T-helper 1 cell treated with Interleukin-12 subunit alpha and Interleukin-12 subunit beta and Interleukin-4 antibody, amounts not matched to agents 30 μg/mL and 1 μg/mL, for 36 hours (primary cell): ENCODE measurements at regions not wholly inside any gene's neighbourhood (a gene's known extent, or its start where the extent isn't known, plus 50 kb on each side); places are given as distances from the start of the nearest gene placed in this dataset.

Experiments used
- H3K27ac Mint-ChIP-seq: one replicate; pipeline ENCODE4 v1.8.0; 2021; ENCODE audit warnings: mild to moderate bottlenecking, mixed read lengths
- H3K27me3 Mint-ChIP-seq: one replicate; pipeline ENCODE4 v1.8.0; 2021; ENCODE audit warnings: low read depth, mixed read lengths
- H3K36me3 Mint-ChIP-seq: one replicate; pipeline ENCODE4 v1.8.0; 2021; ENCODE audit warnings: low read depth, mixed read lengths
- H3K4me1 Mint-ChIP-seq: one replicate; pipeline ENCODE4 v1.8.0; 2021; ENCODE audit warnings: low read depth, mixed read lengths
- H3K4me3 Mint-ChIP-seq: one replicate; pipeline ENCODE4 v1.8.0; 2021; ENCODE audit warnings: mild to moderate bottlenecking, moderate library complexity, mixed read lengths
- H3K9me3 Mint-ChIP-seq: one replicate; pipeline ENCODE4 v1.8.0; 2021; ENCODE audit warnings: mixed read lengths

- Mint-ChIP-seq H3K4me1 (peaks cover 6% of the 10 kb centered on the region), H3K27me3 (peaks cover 33% of the 10 kb centered on the region), H3K36me3 (no peaks in the 10 kb centered on the region), H3K4me3 (no peak overlapping the region), H3K27ac (no peak overlapping the region), H3K9me3 (no peaks in the 10 kb centered on the region)
Measured at GRCh38 chr6:16844183-16844582, 82.9 kb upstream of the ATXN1 start.

- H3K27ac Mint-ChIP-seq: no peak overlapping the region
- H3K9me3 Mint-ChIP-seq: no peaks in the 10 kb centered on the region
- H3K27me3 Mint-ChIP-seq: peaks cover 29% of the 10 kb centered on the region
- H3K36me3 Mint-ChIP-seq: no peaks in the 10 kb centered on the region
- peaks cover 10% of the 10 kb centered on the region for H3K4me1 Mint-ChIP-seq
- H3K4me3 Mint-ChIP-seq: no peak overlapping the region
Measured at GRCh38 chr6:16842676-16843075, 81.4 kb upstream of the ATXN1 start.

GRCh38 chr6:16841241-16841640 is 80.0 kb upstream of the ATXN1 start:
- Mint-ChIP-seq H3K9me3 (no peaks in the 10 kb centered on the region), H3K27me3 (peaks cover 29% of the 10 kb centered on the region), H3K4me3 (no peak overlapping the region), H3K27ac (no peak overlapping the region), H3K36me3 (no peaks in the 10 kb centered on the region), H3K4me1 (peaks cover 23% of the 10 kb centered on the region)

GRCh38 chr6:16840725-16841124 is 79.5 kb upstream of the ATXN1 start:
- Mint-ChIP-seq H3K9me3 (no peaks in the 10 kb centered on the region), H3K4me1 (peaks cover 26% of the 10 kb centered on the region), H3K36me3 (no peaks in the 10 kb centered on the region), H3K27ac (no peak overlapping the region), H3K4me3 (no peak overlapping the region), H3K27me3 (peaks cover 29% of the 10 kb centered on the region)

GRCh38 chr6:16840291-16840690 is 79.0 kb upstream of the ATXN1 start:
- Mint-ChIP-seq H3K4me1 (peaks cover 26% of the 10 kb centered on the region), H3K9me3 (no peaks in the 10 kb centered on the region), H3K27ac (no peak overlapping the region), H3K27me3 (peaks cover 29% of the 10 kb centered on the region), H3K4me3 (no peak overlapping the region), H3K36me3 (no peaks in the 10 kb centered on the region)

- H3K4me3 Mint-ChIP-seq: no peak overlapping the region
- peaks cover 29% of the 10 kb centered on the region for H3K27me3 Mint-ChIP-seq
- no peaks in the 10 kb centered on the region for H3K9me3 Mint-ChIP-seq
- peaks cover 26% of the 10 kb centered on the region for H3K4me1 Mint-ChIP-seq
- H3K27ac Mint-ChIP-seq: no peak overlapping the region
- H3K36me3 Mint-ChIP-seq: no peaks in the 10 kb centered on the region
Measured at GRCh38 chr6:16839631-16840179, 78.4 kb upstream of the ATXN1 start.

- peaks cover 26% of the 10 kb centered on the region for H3K4me1 Mint-ChIP-seq
- H3K36me3 Mint-ChIP-seq: no peaks in the 10 kb centered on the region
- no peaks in the 10 kb centered on the region for H3K9me3 Mint-ChIP-seq
- H3K27me3 Mint-ChIP-seq: peaks cover 15% of the 10 kb centered on the region
- H3K4me3 Mint-ChIP-seq: peak overlapping the region; percentile 44
- H3K27ac Mint-ChIP-seq: no peak overlapping the region
Measured at GRCh38 chr6:16837217-16837972, 76.1 kb upstream of the ATXN1 start.

- H3K27ac Mint-ChIP-seq: peak overlapping the region; percentile 70
- H3K4me1 Mint-ChIP-seq: peaks cover 26% of the 10 kb centered on the region
- no peaks in the 10 kb centered on the region for H3K36me3 Mint-ChIP-seq
- H3K27me3 Mint-ChIP-seq: peaks cover 22% of the 10 kb centered on the region
- H3K9me3 Mint-ChIP-seq: no peaks in the 10 kb centered on the region
- peak overlapping the region; percentile 44 for H3K4me3 Mint-ChIP-seq
Measured at GRCh38 chr6:16836144-16836981, 75.1 kb upstream of the ATXN1 start.

GRCh38 chr6:16834242-16834641 is 73.0 kb upstream of the ATXN1 start:
- Mint-ChIP-seq H3K9me3 (no peaks in the 10 kb centered on the region), H3K27me3 (peaks cover 9% of the 10 kb centered on the region), H3K4me1 (peaks cover 24% of the 10 kb centered on the region), H3K27ac (no peak overlapping the region), H3K4me3 (no peak overlapping the region), H3K36me3 (no peaks in the 10 kb centered on the region)

- Mint-ChIP-seq H3K4me1 (peaks cover 20% of the 10 kb centered on the region), H3K27ac (no peak overlapping the region), H3K27me3 (peaks cover 12% of the 10 kb centered on the region), H3K36me3 (no peaks in the 10 kb centered on the region), H3K4me3 (no peak overlapping the region), H3K9me3 (no peaks in the 10 kb centered on the region)
Measured at GRCh38 chr6:16832721-16833120, 71.5 kb upstream of the ATXN1 start.

GRCh38 chr6:16832043-16832567 is 70.8 kb upstream of the ATXN1 start:
- Mint-ChIP-seq H3K36me3 (no peaks in the 10 kb centered on the region), H3K27me3 (peaks cover 18% of the 10 kb centered on the region), H3K4me3 (no peak overlapping the region), H3K9me3 (no peaks in the 10 kb centered on the region), H3K4me1 (peaks cover 20% of the 10 kb centered on the region), H3K27ac (no peak overlapping the region)

- Mint-ChIP-seq H3K27ac (no peak overlapping the region), H3K4me3 (no peak overlapping the region), H3K9me3 (no peaks in the 10 kb centered on the region), H3K4me1 (peaks cover 11% of the 10 kb centered on the region), H3K27me3 (peaks cover 21% of the 10 kb centered on the region), H3K36me3 (no peaks in the 10 kb centered on the region)
Measured at GRCh38 chr6:16831136-16831535, 69.9 kb upstream of the ATXN1 start.

GRCh38 chr6:16828058-16828457 is 66.8 kb upstream of the ATXN1 start:
- Mint-ChIP-seq H3K9me3 (no peaks in the 10 kb centered on the region), H3K27me3 (peaks cover 36% of the 10 kb centered on the region), H3K4me3 (no peak overlapping the region), H3K27ac (no peak overlapping the region), H3K4me1 (peaks cover 8% of the 10 kb centered on the region), H3K36me3 (no peaks in the 10 kb centered on the region)

- Mint-ChIP-seq H3K9me3 (no peaks in the 10 kb centered on the region), H3K27me3 (peaks cover 40% of the 10 kb centered on the region)
Measured at GRCh38 chr6:16827627-16828026, 66.4 kb upstream of the ATXN1 start.

More at GRCh38 chr6:16827627-16828026, 66.4 kb upstream of the ATXN1 start:
- no peak overlapping the region for H3K27ac Mint-ChIP-seq
- H3K4me3 Mint-ChIP-seq: no peak overlapping the region
- peaks cover 8% of the 10 kb centered on the region for H3K4me1 Mint-ChIP-seq
- H3K36me3 Mint-ChIP-seq: no peaks in the 10 kb centered on the region
